Skeletal muscle tissue (tissue), 3 donors: ENCODE measurements at regions not wholly inside any gene's neighbourhood (a gene's known extent, or its start where the extent isn't known, plus 50 kb on each side); places are given as distances from the start of the nearest gene placed in this dataset.
"Not testable (repeated sequence)": the region's sequence is repeated elsewhere in the genome, so short reads cannot be mapped to it uniquely, and the experiment has no call there.

Source experiments
- H3K27ac ChIP-seq: one replicate; pipeline ENCODE4 v1.7.0; 2013; ENCODE audit warnings: mild to moderate bottlenecking, low read depth, low read length, inconsistent platforms
- H3K27me3 ChIP-seq, 3 donors: one replicate each; pipeline ENCODE4 v1.7.0; 2013; ENCODE audit warnings: low read length in 3 of 3; ENCODE audit not compliant: control insufficient read depth in 3 of 3, insufficient read depth in 3 of 3
- H3K36me3 ChIP-seq, 3 donors: one replicate each; pipeline ENCODE4 v1.7.0; 2013; ENCODE audit warnings: low read length in 3 of 3; ENCODE audit not compliant: control insufficient read depth in 3 of 3, insufficient read depth in 3 of 3
- H3K4me1 ChIP-seq, 3 donors: one replicate each; pipeline ENCODE4 v1.7.0; 2013; ENCODE audit warnings: low read length in 3 of 3, mild to moderate bottlenecking in 3 of 3; ENCODE audit not compliant: control insufficient read depth in 3 of 3, insufficient read depth in 3 of 3
- H3K4me3 ChIP-seq, 3 donors: one replicate each; pipeline ENCODE4 v1.7.0; 2013; ENCODE audit warnings: low read length in 3 of 3
- H3K9ac ChIP-seq, 3 donors: one replicate each; pipeline ENCODE4 v1.7.0; 2013; ENCODE audit warnings: low read length in 3 of 3, mild to moderate bottlenecking in 3 of 3, moderate library complexity in 2 of 3, low read depth in 1 of 3
- H3K9me3 ChIP-seq, 3 donors: one replicate each; pipeline ENCODE4 v1.7.0; 2013; ENCODE audit warnings: low read length in 3 of 3; ENCODE audit not compliant: control insufficient read depth in 3 of 3
- donor health status: Osteomylitis.

GRCh38 chr6:168242111-168242939 lies 77.3 kb downstream of the DACT2 start:
- Histone ChIP-seq H3K27me3 (peaks cover 0 to 9% (median 4%) of the 10 kb centered on the region in 3 donors), H3K4me1 (peaks cover 0 to 2% (median 2%) of the 10 kb centered on the region in 3 donors), H3K27ac (no peak overlapping the region), H3K4me3 (no peak overlapping the region), H3K9me3 (no peaks in the 10 kb centered on the region), H3K9ac (no peak overlapping the region), H3K36me3 (no peaks in the 10 kb centered on the region)

GRCh38 chr6:168240160-168240559 lies 79.4 kb downstream of the DACT2 start:
- Histone ChIP-seq H3K36me3 (no peaks in the 10 kb centered on the region), H3K4me1 (peaks cover 0 to 2% (median 0%) of the 10 kb centered on the region in 3 donors), H3K9ac (no peak overlapping the region), H3K27ac (no peak overlapping the region), H3K4me3 (no peak overlapping the region), H3K9me3 (no peaks in the 10 kb centered on the region), H3K27me3 (peaks cover 0 to 9% (median 4%) of the 10 kb centered on the region in 3 donors)

- Histone ChIP-seq H3K36me3 (no peaks in the 10 kb centered on the region), H3K9me3 (no peaks in the 10 kb centered on the region), H3K9ac (no peak overlapping the region), H3K27me3 (peaks cover 0 to 9% (median 4%) of the 10 kb centered on the region in 3 donors), H3K27ac (no peak overlapping the region), H3K4me1 (peaks cover 0 to 2% (median 0%) of the 10 kb centered on the region in 3 donors), H3K4me3 (no peak overlapping the region)
These were observed 80.4 kb downstream of the DACT2 start for GRCh38 chr6:168239044-168239773.

- H3K4me1 ChIP-seq: peaks cover 0 to 2% (median 0%) of the 10 kb centered on the region in 3 donors
- H3K9ac ChIP-seq: no peak overlapping the region
- H3K27me3 ChIP-seq: peaks cover 0 to 9% (median 0%) of the 10 kb centered on the region in 3 donors
- no peaks in the 10 kb centered on the region for H3K9me3 ChIP-seq
- no peaks in the 10 kb centered on the region for H3K36me3 ChIP-seq
- no peak overlapping the region for H3K27ac ChIP-seq
- no peak overlapping the region for H3K4me3 ChIP-seq
These were observed 81.2 kb downstream of the DACT2 start for GRCh38 chr6:168238159-168238909.

GRCh38 chr6:168233875-168234213 lies 85.7 kb downstream of the DACT2 start:
- H3K27me3 ChIP-seq: peaks cover 14 to 20% (median 17%) of the 10 kb centered on the region in 3 donors
- H3K9me3 ChIP-seq, H3K27ac ChIP-seq, H3K4me1 ChIP-seq, H3K36me3 ChIP-seq, H3K9ac ChIP-seq, H3K4me3 ChIP-seq: not testable (repeated sequence)

GRCh38 chr6:168232989-168233874 lies 86.3 kb downstream of the DACT2 start:
- Histone ChIP-seq H3K9ac (no peak overlapping the region), H3K36me3 (no peaks in the 10 kb centered on the region), H3K4me1 (no peaks in the 10 kb centered on the region), H3K9me3 (no peaks in the 10 kb centered on the region), H3K27me3 (peaks cover 14 to 21% (median 17%) of the 10 kb centered on the region in 3 donors), H3K27ac (no peak overlapping the region), H3K4me3 (no peak overlapping the region)

GRCh38 chr6:168232528-168232927 lies 87.0 kb downstream of the DACT2 start:
- Histone ChIP-seq H3K9me3 (no peaks in the 10 kb centered on the region), H3K27me3 (peaks cover 17 to 27% (median 19%) of the 10 kb centered on the region in 3 donors), H3K4me3 (no peak overlapping the region), H3K36me3 (no peaks in the 10 kb centered on the region), H3K27ac (no peak overlapping the region), H3K4me1 (no peaks in the 10 kb centered on the region), H3K9ac (no peak overlapping the region)

- H3K9ac ChIP-seq: no peak overlapping the region
- no peaks in the 10 kb centered on the region for H3K36me3 ChIP-seq
- no peaks in the 10 kb centered on the region for H3K9me3 ChIP-seq
- no peaks in the 10 kb centered on the region for H3K4me1 ChIP-seq
- no peak overlapping the region for H3K27ac ChIP-seq
- H3K27me3 ChIP-seq: peaks cover 17 to 29% (median 21%) of the 10 kb centered on the region in 3 donors
- H3K4me3 ChIP-seq: no peak overlapping the region
These were observed 87.5 kb downstream of the DACT2 start for GRCh38 chr6:168232062-168232461.

GRCh38 chr6:168231393-168231957 lies 88.1 kb downstream of the DACT2 start:
- Histone ChIP-seq H3K9me3 (no peaks in the 10 kb centered on the region), H3K27me3 (peaks cover 19 to 31% (median 25%) of the 10 kb centered on the region in 3 donors), H3K9ac (no peak overlapping the region)

More at GRCh38 chr6:168231393-168231957, 88.1 kb downstream of the DACT2 start:
- H3K27ac ChIP-seq: no peak overlapping the region
- peaks cover 0 to 2% (median under 1%) of the 10 kb centered on the region in 3 donors for H3K4me1 ChIP-seq
- no peak overlapping the region for H3K4me3 ChIP-seq
- no peaks in the 10 kb centered on the region for H3K36me3 ChIP-seq
